ENCODE measurements at regions not wholly inside any gene's neighbourhood (a gene's known extent, or its start where the extent isn't known, plus 50 kb on each side); places are given as distances from the start of the nearest gene placed in this dataset.

GRCh38 chr1:219067350-219067712 lies 106.3 kb upstream of the LYPLAL1 start:
- no peak for TF ChIP-seq CTCF (IDR thresholded peaks at IDR 0.05; ENCODE audit: insufficient read depth, low read length, poor library complexity, severe bottlenecking)
- no peak for TF ChIP-seq EZH2phosphoT487 (conservative IDR thresholded peaks at IDR 0.05; ENCODE audit: low read length)
